ENCODE measurements at regions not wholly inside any gene's neighbourhood (a gene's known extent, or its start where the extent isn't known, plus 50 kb on each side); places are given as distances from the start of the nearest gene placed in this dataset.

- TF ChIP-seq CTCF (IDR thresholded peaks at IDR 0.05) = no peak
- TF ChIP-seq POLR2A (IDR thresholded peaks at IDR 0.05) = no peak
Measured at GRCh38 chr12:84085046-84085445, 827.6 kb downstream of the SLC6A15 start.
